Keratinocyte (primary cell): ENCODE measurements at regions not wholly inside any gene's neighbourhood (a gene's known extent, or its start where the extent isn't known, plus 50 kb on each side); places are given as distances from the start of the nearest gene placed in this dataset.
A peak's percentile ranks its signal among the peaks of the same experiment; 100 is the strongest.

ENCODE experiments used
- DNase-seq: peaks from one replicate; pipeline ENCODE4 v3.0.0-alpha.2; 2011; ENCODE audit warnings: low read depth, missing footprints, low spot score
- FAIRE-seq: peaks from 2 replicates; lab custom pipeline; 2011; peaks lifted over from hg19 to GRCh38; lab: Jason Lieb, UNC
- H2AFZ ChIP-seq: 2 replicates; pipeline ENCODE4 v1.6.0; 2012; ENCODE audit warnings: low read length, control low read depth, inconsistent platforms; ENCODE audit not compliant: control insufficient read depth
- H3K27ac ChIP-seq: 2 replicates; pipeline ENCODE4 v1.5.1; 2011; ENCODE audit warnings: low read length; ENCODE audit not compliant: control insufficient read depth, insufficient read depth
- H3K27me3 ChIP-seq: 3 replicates; pipeline ENCODE4 v1.6.0; 2011; ENCODE audit warnings: low read length; ENCODE audit not compliant: control insufficient read depth, insufficient read depth; ENCODE audit errors: extremely low read depth
- H3K36me3 ChIP-seq, 2 experiments: 2 replicates in 1 of 2; 3 replicates in 1 of 2; pipeline ENCODE4 v1.5.1; 2011; ENCODE audit warnings: low read length in 2 of 2, mild to moderate bottlenecking in 1 of 2; ENCODE audit not compliant: control insufficient read depth in 2 of 2, insufficient read depth in 2 of 2; ENCODE audit errors: extremely low read depth in 1 of 2
- H3K4me1 ChIP-seq: 3 replicates; pipeline ENCODE4 v1.5.1; 2011; ENCODE audit warnings: low read length; ENCODE audit not compliant: control insufficient read depth, insufficient read depth; ENCODE audit errors: extremely low read depth
- H3K4me2 ChIP-seq: 3 replicates; pipeline ENCODE4 v1.6.0; 2011; ENCODE audit warnings: low read depth, low read length; ENCODE audit not compliant: control insufficient read depth, insufficient read depth; ENCODE audit errors: extremely low read depth
- H3K4me3 ChIP-seq, 3 experiments: fragments of 200-600 bp in 1 of 3; sonication (generic) in 1 of 3; 2 replicates in 2 of 3; 3 replicates in 1 of 3; pipeline ENCODE4 v1.5.1; 2011 to 2016; ENCODE audit warnings: low read length in 3 of 3, mild to moderate bottlenecking in 3 of 3, control low read depth in 2 of 3, inconsistent platforms in 1 of 3, low read depth in 1 of 3, mixed read lengths in 1 of 3, mixed run types in 1 of 3, moderate library complexity in 1 of 3; ENCODE audit not compliant: control insufficient read depth in 2 of 3, insufficient read depth in 2 of 3; ENCODE audit errors: extremely low read depth in 1 of 3
- H3K79me2 ChIP-seq: 2 replicates; pipeline ENCODE4 v1.6.0; 2012; ENCODE audit warnings: low read length; ENCODE audit not compliant: control insufficient read depth, insufficient read depth
- H3K9ac ChIP-seq: 3 replicates; pipeline ENCODE4 v1.6.0; 2011; ENCODE audit warnings: low read length; ENCODE audit not compliant: control insufficient read depth, insufficient read depth; ENCODE audit errors: extremely low read depth
- H3K9me1 ChIP-seq: 3 replicates; pipeline ENCODE4 v1.6.0; 2011; ENCODE audit warnings: low read length; ENCODE audit not compliant: control insufficient read depth, insufficient read depth; ENCODE audit errors: extremely low read depth
- H3K9me3 ChIP-seq: 2 replicates; pipeline ENCODE4 v1.5.1; 2012; ENCODE audit warnings: low read depth, low read length; ENCODE audit not compliant: control insufficient read depth
- H4K20me1 ChIP-seq: 3 replicates; pipeline ENCODE4 v1.6.0; 2011; ENCODE audit warnings: low read length; ENCODE audit not compliant: control insufficient read depth, insufficient read depth; ENCODE audit errors: extremely low read depth
- CTCF ChIP-seq, 3 experiments: IDR thresholded peaks in 1 of 3; conservative IDR thresholded peaks in 1 of 3; optimal IDR thresholded peaks in 1 of 3; 2 replicates in 2 of 3; 3 replicates in 1 of 3; pipeline versions ENCODE3 to v1.5.1; 2011; ENCODE audit warnings: low read length in 3 of 3, mild to moderate bottlenecking in 3 of 3, moderate library complexity in 2 of 3, control low read depth in 1 of 3, inconsistent platforms in 1 of 3; ENCODE audit not compliant: insufficient read depth in 2 of 3; ENCODE audit errors: extremely low read depth in 1 of 3
- EZH2 ChIP-seq: IDR thresholded peaks from one replicate; pipeline ENCODE4 v1.6.1; 2012; ENCODE audit warnings: inconsistent platforms, mild to moderate bottlenecking, low read length, moderate library complexity
- dilution Hi-C: fragments of 300-500 bp; cut with MboI; formaldehyde crosslinking; loops from one replicate; pipeline ENCODE4 v1.7.0; 2020; ENCODE audit warnings: low sequenced_read_pairs; ENCODE audit not compliant: extremely low pct_ligation_motif_present

- H4K20me1 ChIP-seq: no peaks in the 10 kb centered on the region
- H2AFZ ChIP-seq: peak overlapping the region; percentile 90
- H3K4me1 ChIP-seq: peaks cover 12% of the 10 kb centered on the region
- no peaks in the 10 kb centered on the region for H3K9me1 ChIP-seq
- DNase-seq (no peak), FAIRE-seq (peak; percentile 29)
- H3K4me3 ChIP-seq: peak overlapping the region; percentile 43 to 72 (median 65)
- peak overlapping the region; percentile 92 for H3K4me2 ChIP-seq
- H3K27ac ChIP-seq: no peak overlapping the region
- no peaks in the 10 kb centered on the region for H3K9me3 ChIP-seq
- TF ChIP-seq CTCF (optimal IDR thresholded peaks at IDR 0.05 in 1 of 3, IDR thresholded peaks at IDR 0.05 in 1 of 3, conservative IDR thresholded peaks at IDR 0.05 in 1 of 3; ENCODE audit: extremely low read depth in 1 of 3, insufficient read depth in 2 of 3, low read length in 3 of 3): no peak
- TF ChIP-seq EZH2: no peak
- no peaks in the 10 kb centered on the region for H3K79me2 ChIP-seq
- H3K36me3 ChIP-seq: no peaks in the 10 kb centered on the region
- dilution Hi-C loops: no loop called here
- H3K27me3 ChIP-seq: peaks cover 4% of the 10 kb centered on the region
- H3K9ac ChIP-seq: peak overlapping the region; percentile 68
Observed at GRCh38 chr12:65728455-65728847, 95.8 kb upstream of the HMGA2 start.

GRCh38 chr12:65728848-65729793 lies 95.2 kb upstream of the HMGA2 start:
- peak; percentile 23 for TF ChIP-seq EZH2
- TF ChIP-seq CTCF (optimal IDR thresholded peaks at IDR 0.05 in 1 of 3, IDR thresholded peaks at IDR 0.05 in 1 of 3, conservative IDR thresholded peaks at IDR 0.05 in 1 of 3; ENCODE audit: extremely low read depth in 1 of 3, insufficient read depth in 2 of 3, low read length in 3 of 3): peak in 2 of 3 experiments; percentile 3 to 33
- Histone ChIP-seq H3K27me3 (peaks cover 4% of the 10 kb centered on the region), H3K27ac (no peak overlapping the region), H3K9ac (peak overlapping the region; percentile 68), H3K79me2 (no peaks in the 10 kb centered on the region), H3K4me1 (peaks cover 12% of the 10 kb centered on the region), H3K4me2 (peak overlapping the region; percentile 92), H3K9me1 (no peaks in the 10 kb centered on the region), H3K36me3 (no peaks in the 10 kb centered on the region), H3K9me3 (no peaks in the 10 kb centered on the region), H3K4me3 (peak overlapping the region; percentile 43 to 72 (median 65)), H4K20me1 (no peaks in the 10 kb centered on the region), H2AFZ (peak overlapping the region; percentile 90)
- peak; percentile 57 for FAIRE-seq
- DNase-seq: no peak
- dilution Hi-C loops: no loop called here
